ENCODE measurements at regions not wholly inside any gene's neighbourhood (a gene's known extent, or its start where the extent isn't known, plus 50 kb on each side); places are given as distances from the start of the nearest gene placed in this dataset.

- TF ChIP-seq EZH2 (IDR thresholded peaks at IDR 0.05; ENCODE audit: low read length, missing control alignments): no peak
- TF ChIP-seq CTCF (conservative IDR thresholded peaks at IDR 0.05 in 1 of 2, IDR thresholded peaks at IDR 0.05 in 1 of 2; ENCODE audit: low read depth in 1 of 2, low read length in 2 of 2): no peak
Observed at GRCh38 chr4:31598639-31599038, 878.5 kb downstream of the PCDH7 start.

Data from fibroblast of lung (primary cell).